ENCODE measurements at regions not wholly inside any gene's neighbourhood (a gene's known extent, or its start where the extent isn't known, plus 50 kb on each side); places are given as distances from the start of the nearest gene placed in this dataset.

GRCh38 chr10:4004990-4005389 is 220.0 kb upstream of the KLF6 start:
- H3K27ac Mint-ChIP-seq = no peak overlapping the region
- H3K4me1 Mint-ChIP-seq = peaks cover 2% of the 10 kb centered on the region
- H3K9me3 Mint-ChIP-seq = peaks cover 15% of the 10 kb centered on the region
- H3K36me3 Mint-ChIP-seq = peaks cover 5% of the 10 kb centered on the region
- no peaks in the 10 kb centered on the region for H3K27me3 Mint-ChIP-seq (ENCODE audit: low read depth)
- no peak for TF ChIP-seq CTCF (IDR thresholded peaks at IDR 0.05; ENCODE audit: unreplicated experiment)
- no peak for DNase-seq (ENCODE audit: low spot score in 2 of 2, unreplicated experiment in 2 of 2)
- H3K4me3 Mint-ChIP-seq = no peak overlapping the region

GRCh38 chr10:4004144-4004543 is 219.1 kb upstream of the KLF6 start:
- Mint-ChIP-seq H3K9me3 (peaks cover 17% of the 10 kb centered on the region), H3K36me3 (peaks cover 6% of the 10 kb centered on the region), H3K4me3 (no peak overlapping the region), H3K27ac (no peak overlapping the region), H3K4me1 (peaks cover 2% of the 10 kb centered on the region), H3K27me3 (ENCODE audit: low read depth) (no peaks in the 10 kb centered on the region)
- no peak for TF ChIP-seq CTCF (IDR thresholded peaks at IDR 0.05; ENCODE audit: unreplicated experiment)
- no peak for DNase-seq (ENCODE audit: low spot score in 2 of 2, unreplicated experiment in 2 of 2)

GRCh38 chr10:4003348-4003973 is 218.5 kb upstream of the KLF6 start:
- no peak overlapping the region for H3K4me3 Mint-ChIP-seq

GRCh38 chr10:4001811-4002210 is 216.8 kb upstream of the KLF6 start:
- no peaks in the 10 kb centered on the region for H3K27me3 Mint-ChIP-seq (ENCODE audit: low read depth)
- no peak for TF ChIP-seq CTCF (IDR thresholded peaks at IDR 0.05; ENCODE audit: unreplicated experiment)
- peaks cover 2% of the 10 kb centered on the region for H3K4me1 Mint-ChIP-seq
- H3K27ac Mint-ChIP-seq = no peak overlapping the region
- peaks cover 17% of the 10 kb centered on the region for H3K9me3 Mint-ChIP-seq
- no peak overlapping the region for H3K4me3 Mint-ChIP-seq
- DNase-seq (ENCODE audit: low spot score in 2 of 2, unreplicated experiment in 2 of 2) = no peak
- peaks cover 6% of the 10 kb centered on the region for H3K36me3 Mint-ChIP-seq

More at GRCh38 chr10:4003348-4003973, 218.5 kb upstream of the KLF6 start:
- Mint-ChIP-seq H3K27me3 (ENCODE audit: low read depth) (no peaks in the 10 kb centered on the region), H3K4me1 (peaks cover 2% of the 10 kb centered on the region), H3K27ac (no peak overlapping the region), H3K9me3 (peaks cover 18% of the 10 kb centered on the region), H3K36me3 (peaks cover 6% of the 10 kb centered on the region)
- no peak for TF ChIP-seq CTCF (IDR thresholded peaks at IDR 0.05; ENCODE audit: unreplicated experiment)
- no peak for DNase-seq (ENCODE audit: low spot score in 2 of 2, unreplicated experiment in 2 of 2)

GRCh38 chr10:3999642-4000041 is 214.6 kb upstream of the KLF6 start:
- no peak overlapping the region for H3K27ac Mint-ChIP-seq
- H3K36me3 Mint-ChIP-seq = peaks cover 6% of the 10 kb centered on the region
- H3K27me3 Mint-ChIP-seq (ENCODE audit: low read depth) = no peaks in the 10 kb centered on the region
- peaks cover 17% of the 10 kb centered on the region for H3K9me3 Mint-ChIP-seq
- no peak overlapping the region for H3K4me3 Mint-ChIP-seq
- peaks cover 9% of the 10 kb centered on the region for H3K4me1 Mint-ChIP-seq
- no peak for TF ChIP-seq CTCF (IDR thresholded peaks at IDR 0.05; ENCODE audit: unreplicated experiment)
- DNase-seq (ENCODE audit: low spot score in 2 of 2, unreplicated experiment in 2 of 2) = no peak

- TF ChIP-seq CTCF (IDR thresholded peaks at IDR 0.05; ENCODE audit: unreplicated experiment) = no peak
- H3K36me3 Mint-ChIP-seq = peaks cover 6% of the 10 kb centered on the region
- peaks cover 36% of the 10 kb centered on the region for H3K4me1 Mint-ChIP-seq
- H3K27ac Mint-ChIP-seq = no peak overlapping the region
- no peaks in the 10 kb centered on the region for H3K27me3 Mint-ChIP-seq (ENCODE audit: low read depth)
- H3K4me3 Mint-ChIP-seq = no peak overlapping the region
- no peak for DNase-seq (ENCODE audit: low spot score in 2 of 2, unreplicated experiment in 2 of 2)
- H3K9me3 Mint-ChIP-seq = peaks cover 17% of the 10 kb centered on the region
Observed at GRCh38 chr10:3996697-3997096, 211.7 kb upstream of the KLF6 start.
